NK-92 treated with Interleukin-12 subunit alpha and Interleukin-12 subunit beta, amount 100 ng/mL, for 24 hours (cell line): ENCODE measurements at regions not wholly inside any gene's neighbourhood (a gene's known extent, or its start where the extent isn't known, plus 50 kb on each side); places are given as distances from the start of the nearest gene placed in this dataset.
A peak's percentile ranks its signal among the peaks of the same experiment; 100 is the strongest.

ENCODE experiments used
- DNase-seq: peaks from one replicate; lab custom pipeline; 2025; lab: John Stamatoyannopoulos, UW

GRCh38 chr2:136373841-136374240 lies 255.9 kb upstream of the CXCR4 start:
- DNase-seq = no peak

- no peak for DNase-seq
These were observed 255.1 kb upstream of the CXCR4 start for GRCh38 chr2:136373029-136373428.

GRCh38 chr2:136363900-136364299 lies 246.0 kb upstream of the CXCR4 start:
- DNase-seq = no peak

- DNase-seq = no peak
These were observed 245.5 kb upstream of the CXCR4 start for GRCh38 chr2:136363470-136363869.

- DNase-seq = peak; percentile 20
These were observed 244.9 kb upstream of the CXCR4 start for GRCh38 chr2:136362676-136363390.

GRCh38 chr2:136361521-136361920 lies 243.6 kb upstream of the CXCR4 start:
- DNase-seq = no peak

- no peak for DNase-seq
These were observed 242.8 kb upstream of the CXCR4 start for GRCh38 chr2:136360790-136361189.

- DNase-seq = no peak
These were observed 241.4 kb upstream of the CXCR4 start for GRCh38 chr2:136359121-136359965.

GRCh38 chr2:136358576-136358975 lies 240.6 kb upstream of the CXCR4 start:
- no peak for DNase-seq

- no peak for DNase-seq
These were observed 239.0 kb upstream of the CXCR4 start for GRCh38 chr2:136357007-136357380.

GRCh38 chr2:136356125-136357006 lies 238.4 kb upstream of the CXCR4 start:
- DNase-seq = no peak

GRCh38 chr2:136351684-136352083 lies 233.7 kb upstream of the CXCR4 start:
- DNase-seq = no peak

GRCh38 chr2:136347981-136348380 lies 230.0 kb upstream of the CXCR4 start:
- DNase-seq = no peak

GRCh38 chr2:136344339-136344738 lies 226.4 kb upstream of the CXCR4 start:
- no peak for DNase-seq

GRCh38 chr2:136342138-136342537 lies 224.2 kb upstream of the CXCR4 start:
- DNase-seq = no peak

- DNase-seq = no peak
These were observed 217.0 kb upstream of the CXCR4 start for GRCh38 chr2:136334967-136335366.

- no peak for DNase-seq
These were observed 214.6 kb upstream of the CXCR4 start for GRCh38 chr2:136332436-136333095.

- no peak for DNase-seq
These were observed 213.3 kb upstream of the CXCR4 start for GRCh38 chr2:136331226-136331625.

GRCh38 chr2:136328207-136328795 lies 210.4 kb upstream of the CXCR4 start:
- no peak for DNase-seq

GRCh38 chr2:136327162-136327852 lies 209.4 kb upstream of the CXCR4 start:
- DNase-seq = no peak

GRCh38 chr2:136325844-136326331 lies 207.9 kb upstream of the CXCR4 start:
- DNase-seq = no peak
